GM21786 (cell line): ENCODE measurements at regions not wholly inside any gene's neighbourhood (a gene's known extent, or its start where the extent isn't known, plus 50 kb on each side); places are given as distances from the start of the nearest gene placed in this dataset.
"Not testable (repeated sequence)": the region's sequence is repeated elsewhere in the genome, so short reads cannot be mapped to it uniquely, and the experiment has no call there.

Experiments used
- ATAC-seq: cut with Tn5 transposase; IDR thresholded peaks from one replicate; pipeline ENCODE4 v1.9.1; 2021; ENCODE audit not compliant: unreplicated experiment

DNA sequence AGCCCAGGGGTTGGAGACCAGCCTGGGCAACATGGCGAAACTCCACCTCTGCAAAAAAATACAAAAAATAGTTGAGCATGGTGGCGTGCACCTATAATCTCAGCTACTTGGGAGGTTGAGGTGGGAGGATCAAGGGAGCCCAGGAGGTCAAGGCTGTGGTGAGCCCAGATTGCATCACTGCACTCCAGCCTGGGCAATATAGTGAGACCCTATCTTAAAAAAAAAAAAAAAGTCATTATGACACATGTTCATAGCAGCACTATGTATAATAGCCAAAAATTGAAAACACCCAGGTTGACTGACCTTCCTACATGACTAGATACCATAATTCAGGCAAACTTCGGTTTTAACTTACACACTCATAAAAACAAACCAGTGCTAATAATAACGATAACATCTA lies 90.8 kb upstream of the RBPJ start:
- no peak for ATAC-seq

DNA sequence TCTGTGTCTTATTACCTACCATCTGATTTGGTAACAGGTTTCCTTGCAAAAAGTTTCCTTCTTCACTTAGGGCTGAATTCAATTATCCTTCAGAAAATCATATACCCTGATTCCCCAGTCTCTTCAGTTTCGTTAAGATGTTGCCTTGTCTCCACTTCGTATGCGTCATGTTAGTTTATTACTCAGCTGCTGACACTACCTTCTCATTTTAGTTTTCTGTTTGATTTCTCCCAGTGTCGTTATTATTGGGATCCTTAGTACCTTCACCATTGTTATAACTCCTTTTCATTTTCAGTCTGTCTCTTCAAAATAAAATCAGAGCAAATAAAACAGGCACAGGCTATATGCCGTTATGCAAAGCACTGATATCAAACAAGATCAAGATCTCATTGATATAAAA lies 87.5 kb upstream of the RBPJ start:
- no peak for ATAC-seq

DNA sequence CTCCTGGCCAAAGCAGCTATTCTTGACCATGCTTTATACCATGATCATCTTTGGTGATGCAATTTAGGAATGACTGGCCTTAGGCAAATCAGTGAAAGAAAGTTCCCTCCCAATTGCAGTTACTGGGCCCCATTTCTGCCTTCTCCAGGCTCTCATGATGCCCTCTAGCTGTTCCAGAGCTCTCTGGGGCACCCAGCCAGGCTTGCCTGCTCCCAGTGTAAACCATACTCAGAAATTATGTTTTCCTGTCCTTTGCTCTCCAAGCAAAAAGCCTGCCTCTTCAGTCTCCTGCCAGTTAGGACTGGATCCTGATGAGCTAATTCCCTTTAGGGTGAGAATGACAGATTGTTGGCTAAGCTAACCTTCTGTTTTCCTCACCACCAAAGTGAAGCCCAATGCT lies 85.3 kb upstream of the RBPJ start:
- ATAC-seq = no peak

DNA sequence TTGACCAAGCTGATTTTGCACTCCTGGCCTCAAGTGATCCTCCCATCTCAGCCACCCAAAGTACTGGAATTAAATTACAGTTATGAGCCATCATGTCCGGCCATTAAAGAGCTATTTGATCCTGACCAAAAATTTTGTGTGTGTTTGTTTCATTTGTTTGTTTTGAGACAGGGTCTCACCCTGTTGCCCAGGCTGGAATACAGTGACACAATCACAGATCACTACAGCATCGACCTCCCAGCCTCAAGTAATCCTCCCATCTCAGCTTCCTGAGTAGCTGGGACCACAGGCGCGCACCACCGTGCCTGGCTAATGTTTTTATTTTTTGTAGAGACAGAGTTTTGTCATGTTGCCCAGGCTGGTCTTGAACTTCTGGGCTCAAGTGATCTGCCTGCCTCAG lies 82.9 kb upstream of the RBPJ start:
- ATAC-seq = no peak

DNA sequence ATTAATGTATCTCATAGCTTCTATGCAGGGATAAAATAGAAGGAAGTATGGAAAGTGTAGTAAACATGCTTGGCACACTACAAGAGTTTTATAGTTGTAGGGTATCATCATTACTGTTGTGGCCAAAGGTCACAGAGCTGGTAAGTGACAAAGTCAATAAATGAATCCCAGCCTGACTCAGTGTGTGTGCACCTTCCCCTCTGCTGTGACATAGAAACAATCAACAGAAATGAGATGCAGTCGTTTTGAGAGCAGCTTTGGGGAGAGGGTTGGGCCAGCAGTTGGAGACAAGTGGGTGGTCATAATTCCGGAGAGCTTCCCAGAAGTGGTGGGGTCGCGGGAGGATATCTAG lies 82.4 kb upstream of the RBPJ start:
- no peak for ATAC-seq

DNA sequence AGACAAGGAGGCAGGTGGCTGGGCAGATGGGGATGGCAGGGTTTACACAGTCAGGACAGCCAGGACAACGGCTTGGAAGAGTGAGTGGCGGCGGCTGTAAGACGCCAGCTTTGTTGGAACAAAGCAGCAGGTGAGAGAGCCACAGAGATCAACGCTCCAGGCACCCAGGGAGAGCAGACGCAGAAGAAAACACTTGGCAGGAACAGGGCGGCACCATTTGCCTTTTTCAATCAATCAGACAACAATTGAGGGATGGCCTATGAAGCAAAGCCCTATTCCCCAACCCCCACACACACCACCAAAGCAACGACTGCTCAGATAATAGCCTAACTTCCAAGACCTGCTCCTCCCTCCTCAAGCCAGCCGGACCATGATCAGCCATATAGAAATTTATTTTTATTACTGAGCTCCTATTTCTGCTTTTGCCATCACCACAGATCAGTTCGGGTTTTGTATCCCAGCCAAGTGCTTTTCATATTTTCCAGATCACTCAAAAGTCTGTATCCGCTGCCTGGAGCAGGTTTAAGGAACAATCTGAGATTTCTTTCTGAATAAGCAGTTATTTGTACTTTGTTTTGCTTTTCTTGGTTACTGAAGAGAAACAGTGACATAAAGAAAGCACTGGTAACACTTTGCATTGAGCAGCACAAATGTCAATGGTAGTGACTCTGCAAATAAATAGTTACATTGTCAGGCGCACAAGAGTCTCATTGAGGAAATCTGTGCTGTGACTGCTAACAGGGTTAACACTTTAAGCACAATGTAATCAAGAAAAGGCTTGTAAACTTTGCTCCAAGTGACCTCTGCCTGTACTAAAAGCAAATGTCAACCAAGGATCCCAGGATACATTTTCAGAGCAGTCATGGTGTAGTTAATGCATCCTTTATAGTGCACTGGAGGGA lies 81.8 kb upstream of the RBPJ start:
- ATAC-seq = no peak

DNA sequence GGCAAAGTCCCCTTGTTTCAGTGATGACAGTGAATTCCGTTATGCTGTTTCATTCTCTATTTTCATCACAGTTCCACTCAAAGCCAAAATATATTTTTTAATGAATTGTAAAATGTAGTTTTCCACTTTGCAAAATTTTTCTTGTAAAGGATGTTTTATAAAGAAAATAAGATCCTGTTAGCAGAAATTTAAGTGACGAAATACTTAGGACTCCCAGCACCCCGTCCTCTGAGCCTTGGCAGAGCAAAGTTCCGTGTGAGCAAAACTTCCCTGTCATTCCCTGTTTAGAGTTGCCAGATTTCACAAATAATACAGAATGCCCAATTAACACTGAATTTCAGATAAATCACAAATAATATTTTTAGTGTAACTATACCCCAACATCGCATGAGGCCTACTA lies 81.0 kb upstream of the RBPJ start:
- no peak for ATAC-seq

DNA sequence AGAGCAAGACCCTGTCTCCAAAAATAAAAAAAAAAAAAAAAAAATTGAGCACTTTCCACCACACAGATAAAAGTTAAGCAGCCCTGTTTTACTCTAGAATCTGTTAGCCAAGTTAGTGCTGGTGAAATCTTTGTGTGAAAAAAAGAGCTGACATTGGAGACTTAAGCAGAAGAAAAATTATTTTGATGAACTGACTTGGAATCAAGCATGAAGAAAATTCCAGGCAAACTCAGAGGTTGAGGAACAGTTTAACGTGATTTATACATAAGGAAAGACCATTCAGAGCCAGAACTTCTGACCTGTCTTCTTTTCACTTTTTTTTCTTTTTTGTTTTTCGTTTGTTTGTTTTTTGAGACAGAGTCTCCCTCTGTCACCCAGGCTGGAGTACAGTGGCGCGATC lies 79.6 kb upstream of the RBPJ start:
- ATAC-seq = no peak

DNA sequence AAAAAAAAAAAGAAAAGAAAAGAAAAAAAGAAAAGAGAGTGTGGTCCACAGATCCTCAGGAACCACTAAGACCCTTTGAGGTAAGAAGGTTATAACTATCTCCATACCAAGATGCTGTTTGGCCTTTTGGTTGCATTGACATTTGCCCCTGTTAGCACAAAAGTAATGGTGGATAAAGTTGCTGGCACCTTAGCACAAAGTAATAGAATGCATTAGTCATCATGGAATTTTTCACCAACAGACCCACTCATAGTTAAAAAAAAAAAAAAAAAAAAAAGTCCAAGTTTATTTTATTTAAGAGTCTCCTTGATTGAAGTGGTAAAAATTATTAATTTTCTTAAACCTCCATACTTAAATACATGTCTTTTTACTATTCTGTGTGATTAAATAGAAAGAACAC lies 78.4 kb upstream of the RBPJ start:
- ATAC-seq = no peak

DNA sequence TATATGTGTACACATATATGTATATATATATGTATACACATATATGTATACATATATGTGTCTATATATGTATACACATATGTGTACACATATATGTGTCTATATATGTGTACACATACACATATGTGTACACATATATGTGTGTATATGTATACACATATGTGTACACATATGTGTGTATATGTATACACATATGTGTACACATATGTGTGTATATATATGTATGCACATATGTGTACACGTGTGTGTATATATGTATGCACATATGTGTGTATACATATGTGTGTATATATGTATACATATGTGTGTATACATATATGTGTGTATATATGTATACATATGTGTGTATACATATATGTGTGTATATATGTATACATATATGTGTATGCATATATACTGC lies 76.7 kb upstream of the RBPJ start:
- ATAC-seq = not testable (repeated sequence)

DNA sequence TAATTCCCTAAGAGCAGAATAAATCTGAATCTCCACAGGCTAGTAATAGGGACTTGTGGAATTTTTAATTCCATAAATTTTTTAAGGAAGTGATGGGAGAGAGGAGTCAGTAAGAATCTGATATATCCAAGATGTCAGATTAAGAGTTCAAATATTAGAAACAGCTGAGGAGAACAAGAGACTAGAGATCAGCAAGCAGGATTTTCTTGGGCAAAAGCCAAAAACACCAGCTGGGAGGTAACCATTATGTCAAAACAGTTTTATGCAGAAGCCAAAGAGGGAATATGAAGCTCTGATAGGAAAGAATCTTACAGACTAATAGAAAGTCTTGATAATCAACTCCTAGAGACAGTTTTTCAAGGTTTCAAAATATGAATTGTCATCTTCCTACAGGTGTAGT lies 72.2 kb upstream of the RBPJ start:
- ATAC-seq = no peak

DNA sequence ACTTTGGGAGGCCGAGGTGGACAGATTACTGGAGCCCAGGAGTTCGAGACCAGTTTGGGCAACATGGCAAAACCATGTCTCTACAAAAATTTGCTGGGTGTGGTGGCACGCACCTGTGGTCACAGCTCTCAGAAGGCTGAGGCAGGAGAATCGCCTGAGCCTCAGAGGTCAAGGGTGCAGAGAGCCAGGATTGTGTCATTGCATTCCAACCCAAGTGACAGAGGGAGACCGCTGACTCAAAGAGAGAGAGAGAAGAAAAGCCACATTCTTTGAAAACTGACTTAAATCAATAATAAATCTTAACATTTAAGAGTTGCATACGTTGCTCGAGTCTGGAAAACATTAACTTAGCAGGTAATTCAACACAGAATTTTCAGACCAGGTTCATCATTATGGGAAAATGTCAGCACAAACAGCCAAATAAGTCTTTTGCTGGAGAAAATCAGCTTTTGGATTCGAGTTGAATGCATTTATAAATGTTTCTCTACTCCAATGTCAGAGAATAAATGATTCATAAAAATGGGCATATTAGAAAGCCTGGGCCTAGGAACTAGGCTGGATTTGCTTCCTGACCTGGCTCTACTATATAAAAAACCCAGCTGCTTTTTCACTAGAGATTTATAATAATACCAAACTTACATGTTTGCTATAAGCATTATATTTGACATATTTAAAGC lies 68.3 kb upstream of the RBPJ start:
- ATAC-seq = no peak

DNA sequence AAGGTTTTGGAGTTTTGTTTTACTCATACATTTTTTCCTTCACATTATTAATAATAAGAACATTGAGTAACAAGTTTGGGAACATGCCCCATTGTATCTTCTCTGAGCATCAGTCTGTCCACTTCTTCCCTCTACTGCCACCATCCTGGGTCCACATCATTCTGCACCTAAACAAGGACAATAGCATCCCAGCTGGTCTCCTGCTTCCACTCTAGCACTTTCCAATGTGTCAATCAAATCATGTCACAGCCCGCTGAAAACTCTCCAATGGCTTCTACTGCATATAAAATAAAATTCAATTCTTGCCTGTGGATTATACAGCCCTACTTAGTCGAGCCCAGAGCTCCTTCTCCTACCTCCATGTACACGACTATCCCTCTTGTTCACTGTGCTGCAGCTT lies 66.8 kb upstream of the RBPJ start:
- no peak for ATAC-seq

DNA sequence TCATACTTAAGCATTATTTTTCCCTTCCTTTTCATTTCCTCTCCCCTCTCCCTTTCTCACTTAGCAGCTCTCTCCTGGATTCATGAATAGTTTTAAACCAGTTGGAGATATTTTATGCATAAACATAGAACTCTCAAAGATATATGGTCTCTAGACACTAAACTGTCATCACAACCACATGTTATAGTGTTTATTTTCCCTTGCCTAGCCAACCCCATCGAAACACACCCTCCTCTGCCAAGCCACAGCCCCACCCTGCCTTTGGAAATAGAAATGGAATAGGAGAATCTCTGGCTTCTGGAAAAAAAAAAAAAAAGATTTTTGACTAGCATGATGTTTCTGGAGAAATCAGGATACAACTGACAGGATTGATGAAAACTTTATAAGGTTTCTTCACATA lies 64.8 kb upstream of the RBPJ start:
- ATAC-seq = no peak

DNA sequence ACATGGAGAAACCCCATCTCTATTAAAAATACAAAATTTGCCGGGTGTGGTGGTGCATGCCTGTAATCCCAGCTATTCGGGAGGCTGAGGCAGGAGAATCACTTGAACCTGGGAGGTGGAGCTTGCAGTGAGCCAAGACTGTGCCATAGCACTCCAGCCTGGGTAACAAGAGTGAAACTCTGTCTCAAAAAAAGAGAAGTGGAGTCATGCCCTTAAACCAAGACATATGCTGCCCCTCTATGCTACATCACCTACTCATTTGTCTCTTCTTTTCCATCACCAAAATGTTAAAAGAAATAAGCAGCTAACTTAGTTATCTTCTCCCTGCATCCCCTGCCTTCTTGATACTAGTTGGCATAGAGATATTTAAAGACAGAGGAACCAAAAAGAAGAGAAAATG lies 63.4 kb upstream of the RBPJ start:
- not testable (repeated sequence) for ATAC-seq

DNA sequence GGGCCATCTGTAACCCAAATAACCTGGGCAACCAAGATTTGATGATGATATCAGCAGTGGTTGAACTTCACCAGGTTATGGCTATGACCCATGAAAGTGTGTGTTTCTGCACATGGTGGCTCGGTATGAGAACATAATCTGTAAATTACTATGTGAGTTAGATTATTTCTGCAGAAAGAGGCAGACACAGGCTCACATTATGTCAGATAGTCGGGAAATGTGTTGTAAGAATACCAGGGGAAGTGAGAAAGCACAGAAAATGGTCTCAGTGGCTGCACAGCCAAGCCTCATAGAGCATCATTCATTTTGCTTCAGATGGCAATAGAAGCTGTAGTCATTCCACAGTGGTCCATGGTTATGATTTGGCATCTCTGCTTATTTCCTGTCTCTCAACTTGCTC lies 63.0 kb upstream of the RBPJ start:
- peak; percentile 80 for ATAC-seq

DNA sequence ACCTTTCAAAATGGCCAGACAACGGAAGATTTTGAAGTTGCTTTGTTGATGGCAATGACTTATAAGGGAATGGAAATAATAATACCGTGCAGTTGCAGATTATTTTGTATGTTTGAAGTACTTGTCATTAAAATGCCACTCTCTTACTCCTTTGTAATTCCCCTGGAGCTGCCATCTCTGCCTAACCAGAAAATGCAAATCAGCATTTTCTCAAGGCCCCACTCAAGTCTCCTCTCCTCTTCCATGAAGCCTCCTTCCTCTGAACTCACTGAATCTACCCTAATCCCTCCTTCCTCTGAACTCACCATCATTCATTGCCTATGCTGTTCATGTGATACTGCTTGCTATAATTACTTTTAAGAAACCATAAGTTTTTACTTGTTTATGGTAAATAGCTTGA lies 60.2 kb upstream of the RBPJ start:
- no peak for ATAC-seq

DNA sequence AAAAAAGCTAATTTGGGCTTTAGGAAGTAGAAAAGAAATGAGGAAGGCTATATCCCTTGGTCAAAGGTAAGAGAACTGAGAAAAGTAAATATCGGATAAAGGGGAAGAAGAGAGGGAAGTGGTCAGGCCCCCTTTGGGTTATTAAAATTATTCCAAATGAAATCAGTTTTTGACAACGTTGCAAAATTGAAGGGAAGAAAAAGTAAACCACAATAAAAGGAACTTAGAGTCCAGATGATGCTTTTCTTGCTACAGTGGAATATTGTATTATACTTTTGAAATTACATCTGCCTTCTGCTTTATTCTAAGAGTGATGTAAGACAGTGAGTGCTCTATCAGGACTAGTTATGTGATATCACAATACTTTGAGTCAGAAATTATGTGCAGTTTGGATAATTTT lies 59.4 kb upstream of the RBPJ start:
- ATAC-seq = no peak

DNA sequence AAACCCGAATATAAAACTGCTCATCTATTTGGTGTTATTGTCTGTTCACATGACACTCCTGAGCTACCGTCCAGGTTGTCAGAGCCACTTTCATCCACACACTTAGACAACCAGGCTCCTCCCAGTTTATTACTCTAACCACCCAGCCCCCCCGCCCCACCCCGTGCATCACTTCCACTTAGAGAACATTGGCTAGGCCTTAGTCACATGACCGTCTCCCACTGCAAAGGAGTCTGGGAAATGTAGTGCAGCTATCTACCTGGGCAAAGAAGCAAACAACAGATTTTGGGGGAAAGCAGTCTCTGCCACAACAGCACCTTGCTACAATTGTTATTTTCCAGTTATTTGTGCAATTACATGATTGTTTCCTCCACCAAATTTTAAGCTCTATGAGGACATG lies 57.6 kb upstream of the RBPJ start:
- no peak for ATAC-seq

DNA sequence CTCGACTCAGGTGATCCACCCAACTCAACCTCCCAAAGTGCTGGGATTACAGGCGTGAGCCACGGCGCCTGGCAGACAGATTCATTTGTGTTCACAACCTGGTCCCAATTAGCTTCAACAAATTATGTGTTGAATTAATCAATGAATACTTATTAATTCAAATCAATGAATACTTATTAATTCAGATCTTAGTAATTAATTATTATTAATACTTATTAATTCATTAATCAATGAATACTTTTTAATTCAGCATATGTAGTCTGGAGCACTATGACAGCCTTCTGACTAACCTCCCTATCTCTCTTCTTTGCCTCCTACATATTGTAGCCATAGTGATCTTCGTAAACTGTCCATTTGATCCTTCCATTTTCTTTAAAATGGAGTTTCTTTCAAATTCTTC lies 56.7 kb upstream of the RBPJ start:
- no peak for ATAC-seq

DNA sequence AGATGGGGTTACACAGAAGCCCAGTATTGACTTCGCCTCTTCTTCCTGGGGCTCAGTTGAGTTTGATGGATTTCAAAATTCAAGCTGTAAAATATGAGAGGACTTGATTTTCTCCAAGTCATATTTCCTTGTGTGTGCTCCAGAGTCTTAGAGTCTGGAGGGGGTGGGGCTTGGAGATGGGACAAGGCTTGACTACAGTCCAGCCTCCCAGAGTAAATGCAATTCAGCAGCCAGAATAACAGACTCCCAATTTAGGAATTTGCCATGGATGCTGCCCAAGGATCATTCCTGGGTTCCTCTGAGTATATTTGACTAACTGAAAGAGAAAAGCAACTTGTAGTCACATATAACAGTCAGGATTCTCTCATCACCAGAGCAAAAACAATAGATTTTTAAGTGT lies 53.7 kb upstream of the RBPJ start:
- ATAC-seq = no peak

DNA sequence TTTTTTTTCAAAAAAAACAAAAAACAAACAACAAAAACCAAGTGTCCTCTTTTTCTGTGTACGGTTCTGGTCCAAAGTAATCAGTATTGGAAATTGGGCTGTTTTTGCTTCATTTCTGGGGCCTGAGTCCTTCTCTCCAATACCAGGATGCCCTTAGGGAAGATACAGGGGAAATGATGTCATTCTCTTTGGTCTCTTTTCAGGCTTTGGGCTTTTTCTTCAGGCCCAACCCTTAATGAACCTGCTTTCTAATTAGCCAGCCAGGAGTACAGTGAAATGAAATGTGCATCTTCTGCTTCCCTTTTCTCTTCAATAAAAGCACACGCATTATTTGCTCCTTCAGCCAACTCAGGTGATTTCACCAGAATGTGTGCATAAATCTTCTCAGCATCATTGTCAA lies 52.6 kb upstream of the RBPJ start:
- ATAC-seq = no peak

DNA sequence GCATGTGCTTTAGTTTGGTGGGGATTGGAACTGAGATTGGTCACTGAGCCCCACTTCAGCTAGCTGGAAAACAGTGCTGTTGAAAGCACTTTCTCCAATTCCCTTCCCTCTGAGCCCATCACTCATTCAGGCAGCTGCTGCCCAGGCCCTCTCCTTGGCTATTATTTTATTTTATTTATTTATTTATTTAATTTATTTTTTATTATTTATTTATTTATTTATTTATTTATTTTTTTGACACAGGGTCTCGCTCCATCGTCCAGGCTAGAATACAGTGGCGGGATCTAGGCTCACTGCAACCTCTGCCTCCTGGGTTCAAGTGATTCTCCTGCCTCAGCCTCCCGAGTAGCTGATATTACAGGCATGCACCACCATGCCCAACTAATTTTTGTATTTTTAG lies 51.8 kb upstream of the RBPJ start:
- no peak for ATAC-seq
